Sciatic nerve (tissue), 2 donors: ENCODE measurements at regions not wholly inside any gene's neighbourhood (a gene's known extent, or its start where the extent isn't known, plus 50 kb on each side); places are given as distances from the start of the nearest gene placed in this dataset.

Experiments
- ATAC-seq: fragments of 200-7000 bp; cut with Tn5 transposase; one replicate; pipeline ENCODE4 v1.9.1; 2020; ENCODE audit warnings: mild to moderate bottlenecking, moderate library complexity
- DNase-seq: peaks from one replicate; pipeline ENCODE4 v3.0.0-alpha.2; 2020; ENCODE audit warnings: low spot score
- intact Hi-C: fragments of 100-400 bp; cut with DNase I; formaldehyde crosslinking; loops from one replicate; pipeline ENCODE4 v1.14.2; 2022
- donor health status: DM: no; HTN: no; CAD: no.
- donor health status: DM: no; HTN: no; CAD: no.

DNA sequence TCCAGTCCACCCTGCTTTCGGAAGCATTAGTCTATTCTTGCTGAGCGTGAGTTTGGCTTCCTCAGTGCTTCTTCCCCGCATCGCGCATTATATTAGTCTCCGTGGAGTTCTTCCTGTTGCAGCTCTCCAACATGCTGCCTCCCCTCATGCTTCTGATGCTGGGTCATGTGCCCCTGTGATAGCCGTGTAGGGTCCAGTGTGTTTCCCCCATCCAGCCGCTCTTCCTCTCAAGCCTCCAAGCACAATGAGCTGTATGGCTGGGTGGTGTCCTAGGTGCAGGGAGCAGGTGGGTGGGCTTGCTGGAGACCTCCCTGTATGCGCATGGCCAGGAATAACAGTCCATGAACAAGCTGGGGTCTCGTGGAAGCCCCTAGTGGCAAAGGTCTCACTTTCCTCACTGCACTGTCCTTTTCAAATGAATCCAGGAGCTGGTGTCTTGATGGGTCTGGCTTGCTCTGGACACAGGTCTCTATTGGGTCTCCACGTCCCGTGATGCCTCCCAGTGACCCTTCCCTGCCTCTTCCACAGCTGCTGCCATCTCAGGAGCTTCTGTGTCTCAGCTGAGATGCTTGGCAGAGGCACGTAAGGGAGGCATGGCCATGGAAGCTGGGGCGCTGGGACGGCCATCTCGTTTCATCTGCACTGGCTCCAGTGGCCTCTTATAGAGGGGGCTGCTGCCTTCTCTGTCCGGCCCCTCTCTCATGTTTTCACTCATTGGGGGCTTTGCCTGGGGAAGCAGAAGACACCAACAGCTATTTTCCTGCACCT lies 54.8 kb upstream of the HDAC4 start:
- no peak for DNase-seq
- intact Hi-C loops: no loop called here
- ATAC-seq: no peak

DNA sequence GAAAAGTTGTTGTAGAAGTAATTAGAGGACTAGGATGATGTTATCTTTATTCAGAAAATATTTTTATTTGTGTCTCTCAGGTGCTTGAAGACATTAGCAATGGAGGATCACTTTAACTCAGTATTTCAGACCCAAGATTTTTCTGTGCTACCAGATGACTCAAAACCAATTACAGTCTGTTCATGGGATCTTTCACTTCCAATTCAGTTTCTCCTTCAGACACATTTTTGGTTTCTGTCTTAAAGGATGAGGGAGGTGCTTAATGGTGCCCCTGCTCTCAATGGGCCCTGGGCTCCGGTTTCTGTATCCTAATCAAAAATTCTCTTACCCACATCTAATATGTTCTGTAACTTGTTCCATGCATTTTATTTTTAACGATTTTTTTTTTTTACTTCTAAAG lies 53.7 kb upstream of the HDAC4 start:
- intact Hi-C loops: no loop called here
- ATAC-seq: no peak
- no peak for DNase-seq
